H1 (cell line): ENCODE measurements at regions not wholly inside any gene's neighbourhood (a gene's known extent, or its start where the extent isn't known, plus 50 kb on each side); places are given as distances from the start of the nearest gene placed in this dataset.
A peak's percentile ranks its signal among the peaks of the same experiment; 100 is the strongest.

ENCODE experiments used
- ASH2L ChIP-seq: fragments of 200-600, 300-600 bp; sonication (generic); IDR thresholded peaks from one replicate; pipeline ENCODE4 v1.7.1; 2017; ENCODE audit warnings: low read length
- BACH1 ChIP-seq: IDR thresholded peaks from 2 replicates; pipeline ENCODE4 v1.6.1; 2012; ENCODE audit warnings: low read length, improper control_type of control experiment
- BCL11A ChIP-seq, 2 experiments: IDR thresholded peaks; one replicate each; pipeline ENCODE4 v1.6.1; 2011; ENCODE audit warnings: low read depth in 2 of 2, low read length in 2 of 2, mild to moderate bottlenecking in 2 of 2
- CTCF ChIP-seq, 3 experiments: IDR thresholded peaks; 1 replicate in 2 of 3; 2 replicates in 1 of 3; pipeline versions ENCODE4 v1.5.1 to v1.6.1; 2011; ENCODE audit warnings: low read length in 3 of 3, mild to moderate bottlenecking in 3 of 3, inconsistent platforms in 2 of 3, low read depth in 1 of 3, moderate library complexity in 1 of 3; ENCODE audit not compliant: insufficient read depth in 1 of 3; ENCODE audit errors: control extremely low read depth in 1 of 3
- E2F6 ChIP-seq: IDR thresholded peaks from 2 replicates; pipeline ENCODE4 v1.6.1; 2012; ENCODE audit warnings: inconsistent platforms
- EP300 ChIP-seq, 2 experiments: IDR thresholded peaks; 1 replicate in 1 of 2; 2 replicates in 1 of 2; pipeline ENCODE4 v1.6.1; 2011 to 2012; ENCODE audit warnings: low read depth in 2 of 2, low read length in 2 of 2, mild to moderate bottlenecking in 2 of 2, borderline replicate concordance in 1 of 2, inconsistent platforms in 1 of 2, moderate library complexity in 1 of 2
- JUN ChIP-seq: IDR thresholded peaks from 2 replicates; pipeline ENCODE4 v1.6.1; 2011; ENCODE audit warnings: low read depth, mild to moderate bottlenecking, improper control_type of control experiment, low read length
- JUND ChIP-seq: IDR thresholded peaks from 2 replicates; pipeline ENCODE4 v1.6.1; 2011; ENCODE audit warnings: mild to moderate bottlenecking, improper control_type of control experiment, low read length
- KDM1A ChIP-seq: fragments of 200-600, 300-600 bp; sonication (generic); IDR thresholded peaks from 2 replicates; pipeline ENCODE4 v1.7.1; 2016; ENCODE audit warnings: mild to moderate bottlenecking, low read length, borderline replicate concordance
- MAFK ChIP-seq: IDR thresholded peaks from 2 replicates; pipeline ENCODE4 v1.6.1; 2012; ENCODE audit warnings: low read depth, mild to moderate bottlenecking, improper control_type of control experiment, low read length
- NANOG ChIP-seq: IDR thresholded peaks from 2 replicates; pipeline ENCODE4 v1.6.1; 2011; ENCODE audit warnings: low read length, low read depth, mild to moderate bottlenecking, inconsistent platforms; ENCODE audit not compliant: insufficient read depth, poor library complexity, severe bottlenecking
- PHF8 ChIP-seq: fragments of 200-600 bp; sonication (generic); conservative IDR thresholded peaks from 2 replicates; pipeline ENCODE4 v1.7.1; 2012; ENCODE audit warnings: low read depth, mild to moderate bottlenecking, inconsistent platforms, low read length, moderate library complexity
- POLR2AphosphoS5 ChIP-seq: IDR thresholded peaks from 2 replicates; pipeline ENCODE4 v1.6.1; 2011; ENCODE audit warnings: low read depth, low read length
- RFX5 ChIP-seq: IDR thresholded peaks from 2 replicates; pipeline ENCODE4 v1.6.1; 2011; ENCODE audit warnings: low read depth, low read length, improper control_type of control experiment, borderline replicate concordance
- SAP30 ChIP-seq: fragments of 300-600 bp; sonication (generic); IDR thresholded peaks from 2 replicates; pipeline ENCODE4 v1.7.1; 2012; ENCODE audit warnings: low read length, moderate library complexity, mild to moderate bottlenecking, inconsistent platforms; ENCODE audit not compliant: insufficient read depth, insufficient replicate concordance
- SUZ12 ChIP-seq: fragments of 200-600 bp; sonication (generic); IDR thresholded peaks from 2 replicates; pipeline ENCODE4 v1.6.1; 2012; ENCODE audit warnings: mild to moderate bottlenecking, inconsistent platforms, low read length, moderate library complexity, mixed read lengths
- TAF7 ChIP-seq: optimal IDR thresholded peaks from 2 replicates; pipeline ENCODE3; 2011; ENCODE audit warnings: low read depth, mild to moderate bottlenecking, inconsistent platforms, low read length, moderate library complexity, borderline replicate concordance
- TBP ChIP-seq: IDR thresholded peaks from 2 replicates; pipeline ENCODE4 v1.6.1; 2011; ENCODE audit warnings: low read depth, low read length, improper control_type of control experiment
- TCF12 ChIP-seq: IDR thresholded peaks from 2 replicates; pipeline ENCODE4 v1.6.1; 2011; ENCODE audit warnings: low read depth, mild to moderate bottlenecking, low read length
- YY1 ChIP-seq: IDR thresholded peaks from 2 replicates; pipeline ENCODE4 v1.6.1; 2011; ENCODE audit warnings: low read depth, mild to moderate bottlenecking, low read length

GRCh38 chr6:156720691-156721685 lies 56.2 kb upstream of the ARID1B start (continued):
- TF ChIP-seq SAP30 (no peak), NANOG (peak; percentile 29), PHF8 (no peak), YY1 (no peak; the same call in 1 of the 2 replicates), BCL11A (IDR thresholded peaks at IDR 0.05; ENCODE audit: low read depth in 2 of 2, low read length in 2 of 2) (no peak), TAF7 (no peak), BACH1 (no peak), ASH2L (no peak), SUZ12 (no peak), TBP (no peak), JUND (no peak), JUN (no peak), EP300 (IDR thresholded peaks at IDR 0.05; ENCODE audit: borderline replicate concordance in 1 of 2, low read depth in 2 of 2, low read length in 2 of 2) (peak in 1 of 2 experiments; percentile 44; a peak in 1 of 3 replicates), CTCF (IDR thresholded peaks at IDR 0.05; ENCODE audit: control extremely low read depth in 1 of 3, insufficient read depth in 1 of 3, low read depth in 1 of 3, low read length in 3 of 3) (no peak), TCF12 (no peak), E2F6 (no peak), POLR2AphosphoS5 (peak; percentile 57; the same call in 1 of the 2 replicates), KDM1A (peak; percentile 80; the same call in 1 of the 2 replicates), MAFK (no peak), RFX5 (no peak)
